ENCODE measurements at regions not wholly inside any gene's neighbourhood (a gene's known extent, or its start where the extent isn't known, plus 50 kb on each side); places are given as distances from the start of the nearest gene placed in this dataset.

DNA sequence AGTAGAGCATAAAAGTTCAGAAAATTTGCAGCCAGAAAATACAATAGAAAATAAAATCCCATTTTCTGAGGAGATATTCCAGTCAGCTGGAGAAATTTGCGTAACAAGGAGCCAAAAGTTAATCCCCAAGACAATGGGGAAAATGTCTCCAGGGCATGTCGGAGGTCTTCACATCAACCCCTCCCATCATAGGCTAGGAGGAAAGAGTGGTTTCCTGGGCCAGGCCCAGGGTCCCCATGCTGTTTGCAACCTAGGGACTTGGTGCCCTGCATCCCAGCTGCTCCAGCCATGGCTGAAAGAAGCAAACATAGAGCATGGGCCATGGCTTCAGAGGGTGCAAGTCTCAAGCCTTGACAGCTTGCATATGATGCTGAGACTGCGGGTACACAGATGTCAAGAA lies 255.0 kb downstream of the DTWD2 start:
- Histone ChIP-seq H3K4me3 (no peak overlapping the region), H3K27ac (no peak overlapping the region), H3K4me1 (replicated peaks) (no peaks in the 10 kb centered on the region), H3K27me3 (replicated peaks; ENCODE audit: insufficient read depth) (no peaks in the 10 kb centered on the region), H3K36me3 (no peaks in the 10 kb centered on the region), H3K9me3 (no peaks in the 10 kb centered on the region)
- 84% methylated on average over 3 of the region's 3 CpGs for WGBS
- TF ChIP-seq, protein P1, sequence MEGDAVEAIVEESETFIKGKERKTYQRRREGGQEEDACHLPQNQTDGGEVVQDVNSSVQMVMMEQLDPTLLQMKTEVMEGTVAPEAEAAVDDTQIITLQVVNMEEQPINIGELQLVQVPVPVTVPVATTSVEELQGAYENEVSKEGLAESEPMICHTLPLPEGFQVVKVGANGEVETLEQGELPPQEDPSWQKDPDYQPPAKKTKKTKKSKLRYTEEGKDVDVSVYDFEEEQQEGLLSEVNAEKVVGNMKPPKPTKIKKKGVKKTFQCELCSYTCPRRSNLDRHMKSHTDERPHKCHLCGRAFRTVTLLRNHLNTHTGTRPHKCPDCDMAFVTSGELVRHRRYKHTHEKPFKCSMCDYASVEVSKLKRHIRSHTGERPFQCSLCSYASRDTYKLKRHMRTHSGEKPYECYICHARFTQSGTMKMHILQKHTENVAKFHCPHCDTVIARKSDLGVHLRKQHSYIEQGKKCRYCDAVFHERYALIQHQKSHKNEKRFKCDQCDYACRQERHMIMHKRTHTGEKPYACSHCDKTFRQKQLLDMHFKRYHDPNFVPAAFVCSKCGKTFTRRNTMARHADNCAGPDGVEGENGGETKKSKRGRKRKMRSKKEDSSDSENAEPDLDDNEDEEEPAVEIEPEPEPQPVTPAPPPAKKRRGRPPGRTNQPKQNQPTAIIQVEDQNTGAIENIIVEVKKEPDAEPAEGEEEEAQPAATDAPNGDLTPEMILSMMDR (IDR thresholded peaks at IDR 0.05) = no peak
- TF ChIP-seq POLR2AphosphoS5 (IDR thresholded peaks at IDR 0.05) = no peak
- intact Hi-C loops (cut with DNase I) = no loop called here
- DNase-seq (ENCODE audit: low spot score) = no peak

DNA sequence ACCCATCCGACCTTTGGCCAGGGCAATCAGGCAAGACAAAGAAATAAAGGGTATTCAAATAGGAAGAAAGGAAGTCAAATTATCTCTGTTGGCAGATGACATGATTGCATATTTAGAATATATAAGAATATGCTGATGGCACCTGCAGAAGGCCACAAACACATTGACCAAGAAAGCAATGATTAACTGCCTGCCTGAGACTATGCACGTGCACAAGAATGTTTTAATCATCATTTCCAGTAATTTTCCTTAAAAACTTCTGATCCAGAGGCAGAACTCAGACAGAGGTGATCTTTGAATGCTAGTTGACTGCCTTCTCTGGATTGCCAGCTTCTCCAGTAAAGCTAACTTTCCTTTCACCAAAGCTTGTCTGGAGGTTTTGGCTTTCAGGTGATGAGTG lies 260.2 kb downstream of the DTWD2 start:
- TF ChIP-seq POLR2AphosphoS5 (IDR thresholded peaks at IDR 0.05) = no peak
- no peak for TF ChIP-seq POLR2A (IDR thresholded peaks at IDR 0.05)
- TF ChIP-seq, protein P1 (IDR thresholded peaks at IDR 0.05) = no peak
- no peaks in the 10 kb centered on the region for H3K4me1 ChIP-seq (replicated peaks)
- intact Hi-C loops (cut with DNase I) = no loop called here
- no peaks in the 10 kb centered on the region for H3K9me3 ChIP-seq
- H3K4me3 ChIP-seq = no peak overlapping the region
- H3K27me3 ChIP-seq (replicated peaks; ENCODE audit: insufficient read depth) = no peaks in the 10 kb centered on the region
- 92% methylated on average over 2 of the region's 2 CpGs for WGBS
- H3K27ac ChIP-seq = no peak overlapping the region
- no peak for DNase-seq (ENCODE audit: low spot score)
- H3K36me3 ChIP-seq = no peaks in the 10 kb centered on the region

DNA sequence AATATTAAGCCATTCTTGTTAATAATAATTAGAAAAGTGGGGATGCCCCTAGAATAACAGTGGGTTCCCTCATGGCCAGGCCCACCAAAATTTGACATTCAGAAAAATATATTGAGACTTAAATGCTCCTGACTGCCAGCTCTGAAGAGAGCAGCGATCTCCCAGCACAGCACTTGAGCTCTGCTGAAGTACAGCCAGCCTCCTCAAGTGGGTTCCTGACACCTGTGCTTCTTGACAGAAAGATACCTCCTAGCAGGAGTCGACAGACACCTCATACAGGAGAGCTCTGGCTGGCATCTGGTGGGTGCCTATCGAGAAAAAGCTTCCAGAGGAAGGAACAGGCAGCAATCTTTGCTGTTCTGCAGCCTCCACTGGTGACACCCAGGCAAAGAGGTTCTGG lies 261.5 kb downstream of the DTWD2 start:
- no peak for TF ChIP-seq POLR2A (IDR thresholded peaks at IDR 0.05)
- TF ChIP-seq, protein P1 (IDR thresholded peaks at IDR 0.05) = no peak
- TF ChIP-seq POLR2AphosphoS5 (IDR thresholded peaks at IDR 0.05) = no peak
- intact Hi-C loops (cut with DNase I) = no loop called here
- WGBS = 97% methylated on average over 3 of the region's 3 CpGs
- Histone ChIP-seq H3K36me3 (no peaks in the 10 kb centered on the region), H3K27ac (no peak overlapping the region), H3K4me3 (no peak overlapping the region), H3K9me3 (no peaks in the 10 kb centered on the region), H3K4me1 (replicated peaks) (no peaks in the 10 kb centered on the region), H3K27me3 (replicated peaks; ENCODE audit: insufficient read depth) (no peaks in the 10 kb centered on the region)
- no peak for DNase-seq (ENCODE audit: low spot score)

DNA sequence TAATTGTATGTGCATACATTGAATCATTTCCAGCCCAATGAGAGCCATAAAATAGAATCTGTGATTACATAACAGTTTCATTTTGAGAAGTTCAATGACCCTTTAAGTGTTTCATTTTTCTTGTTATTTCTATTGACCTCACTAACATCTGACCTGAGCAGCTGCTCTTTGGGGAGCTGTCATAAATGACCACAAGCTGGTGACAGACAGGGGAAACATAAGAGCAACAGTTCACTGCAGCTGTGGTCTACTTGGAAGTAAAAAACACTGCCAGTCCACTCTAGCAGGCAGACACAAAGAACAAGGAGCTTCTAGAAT lies 265.4 kb downstream of the DTWD2 start:
- no peaks in the 10 kb centered on the region for H3K9me3 ChIP-seq
- no peak overlapping the region for H3K4me3 ChIP-seq
- no peak for DNase-seq (ENCODE audit: low spot score)
- H3K4me1 ChIP-seq (replicated peaks) = no peaks in the 10 kb centered on the region
- intact Hi-C loops (cut with DNase I) = no loop called here
- no peaks in the 10 kb centered on the region for H3K36me3 ChIP-seq
- H3K27ac ChIP-seq = no peak overlapping the region
- TF ChIP-seq POLR2AphosphoS5 (IDR thresholded peaks at IDR 0.05) (no peak), POLR2A (IDR thresholded peaks at IDR 0.05) (no peak)
- TF ChIP-seq, protein P1 (IDR thresholded peaks at IDR 0.05) = no peak
- no peaks in the 10 kb centered on the region for H3K27me3 ChIP-seq (replicated peaks; ENCODE audit: insufficient read depth)

DNA sequence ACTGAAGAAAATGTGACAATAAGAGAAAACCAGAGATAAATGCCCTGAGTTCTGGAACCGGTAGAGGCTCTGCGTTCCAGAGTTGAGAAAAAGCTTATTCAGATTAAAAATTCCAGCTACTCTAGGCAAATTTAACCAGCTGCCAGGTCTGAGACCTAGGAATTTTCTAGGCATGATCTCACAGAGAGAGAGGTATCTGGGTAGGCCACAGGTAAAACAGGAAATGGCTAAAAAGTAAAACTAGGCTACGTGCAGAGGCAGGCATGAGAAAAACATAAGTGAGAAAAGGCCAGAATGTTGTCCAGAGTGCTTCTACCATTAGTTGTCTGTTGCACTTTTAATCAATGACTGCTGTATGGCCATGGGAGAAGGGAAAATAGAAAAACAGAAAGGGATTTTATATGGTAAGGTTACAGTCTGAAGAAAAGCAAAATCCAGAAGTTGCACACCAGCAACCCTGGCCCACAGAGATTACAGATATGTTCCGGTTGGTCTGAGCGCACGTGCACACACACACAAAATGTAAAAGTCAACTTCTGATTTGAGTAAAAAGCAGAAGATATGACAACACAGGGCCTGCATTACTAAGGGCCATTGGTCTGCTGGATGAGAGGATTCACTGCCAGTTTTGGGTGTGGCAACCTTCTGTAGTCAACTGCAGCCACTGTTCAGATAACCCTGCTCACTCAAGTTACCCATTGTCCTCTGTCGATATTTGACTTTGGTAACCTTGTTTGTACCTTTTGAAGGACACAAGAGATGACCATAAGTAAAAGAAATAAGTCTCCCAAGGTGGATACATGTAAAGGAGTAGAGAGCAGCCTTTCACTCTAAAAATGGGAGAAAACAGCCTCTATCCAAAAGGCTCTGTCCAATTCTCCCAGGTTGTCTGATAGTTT lies 266.0 kb downstream of the DTWD2 start:
- Histone ChIP-seq H3K9me3 (no peaks in the 10 kb centered on the region), H3K27ac (no peak overlapping the region), H3K4me1 (replicated peaks) (no peaks in the 10 kb centered on the region), H3K4me3 (no peak overlapping the region), H3K36me3 (no peaks in the 10 kb centered on the region), H3K27me3 (replicated peaks; ENCODE audit: insufficient read depth) (no peaks in the 10 kb centered on the region)
- intact Hi-C loops (cut with DNase I) = no loop called here
- no peak for DNase-seq (ENCODE audit: low spot score)
- WGBS = 89% methylated on average over 7 of the region's 7 CpGs
- TF ChIP-seq, protein P1 (IDR thresholded peaks at IDR 0.05) = no peak
- no peak for TF ChIP-seq POLR2A (IDR thresholded peaks at IDR 0.05)
